ENCODE measurements at regions not wholly inside any gene's neighbourhood (a gene's known extent, or its start where the extent isn't known, plus 50 kb on each side); places are given as distances from the start of the nearest gene placed in this dataset.

GRCh38 chr5:124315741-124316415 is 430.6 kb downstream of the ZNF608 start:
- no peak for TF ChIP-seq CTCF (IDR thresholded peaks at IDR 0.05 in 8 of 11, conservative IDR thresholded peaks at IDR 0.05 in 3 of 11)
- TF ChIP-seq POLR2A (IDR thresholded peaks at IDR 0.05): no peak

Measured in spleen (tissue), 7 donors.